ENCODE measurements at regions not wholly inside any gene's neighbourhood (a gene's known extent, or its start where the extent isn't known, plus 50 kb on each side); places are given as distances from the start of the nearest gene placed in this dataset.

DNA sequence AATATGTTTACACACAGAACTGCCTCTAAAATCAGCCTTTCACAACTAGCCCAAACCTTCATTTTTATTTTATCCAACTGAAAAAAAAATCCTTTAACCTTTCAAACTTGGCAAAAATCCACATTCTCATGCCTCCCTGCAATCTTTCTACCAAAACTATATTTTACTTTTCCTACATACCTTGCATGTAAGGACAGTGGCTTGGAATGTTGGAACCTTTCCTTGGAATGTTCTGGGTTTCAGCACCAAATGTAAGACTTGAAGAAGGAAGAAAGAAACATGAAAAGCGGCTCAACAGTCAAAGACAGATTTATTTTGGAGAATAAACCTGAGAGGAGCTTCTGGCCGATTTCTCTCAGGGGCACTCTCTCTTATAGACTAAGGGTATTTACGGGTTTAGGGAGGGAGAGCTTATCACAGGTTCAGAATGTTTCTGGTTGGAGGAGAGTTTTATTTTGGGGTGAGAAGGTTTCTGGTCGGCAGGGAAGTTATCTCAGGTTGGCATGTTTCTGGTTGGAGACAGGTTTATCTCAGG is 79.7 kb downstream of the RRM2 start:
- TF ChIP-seq, protein P1, sequence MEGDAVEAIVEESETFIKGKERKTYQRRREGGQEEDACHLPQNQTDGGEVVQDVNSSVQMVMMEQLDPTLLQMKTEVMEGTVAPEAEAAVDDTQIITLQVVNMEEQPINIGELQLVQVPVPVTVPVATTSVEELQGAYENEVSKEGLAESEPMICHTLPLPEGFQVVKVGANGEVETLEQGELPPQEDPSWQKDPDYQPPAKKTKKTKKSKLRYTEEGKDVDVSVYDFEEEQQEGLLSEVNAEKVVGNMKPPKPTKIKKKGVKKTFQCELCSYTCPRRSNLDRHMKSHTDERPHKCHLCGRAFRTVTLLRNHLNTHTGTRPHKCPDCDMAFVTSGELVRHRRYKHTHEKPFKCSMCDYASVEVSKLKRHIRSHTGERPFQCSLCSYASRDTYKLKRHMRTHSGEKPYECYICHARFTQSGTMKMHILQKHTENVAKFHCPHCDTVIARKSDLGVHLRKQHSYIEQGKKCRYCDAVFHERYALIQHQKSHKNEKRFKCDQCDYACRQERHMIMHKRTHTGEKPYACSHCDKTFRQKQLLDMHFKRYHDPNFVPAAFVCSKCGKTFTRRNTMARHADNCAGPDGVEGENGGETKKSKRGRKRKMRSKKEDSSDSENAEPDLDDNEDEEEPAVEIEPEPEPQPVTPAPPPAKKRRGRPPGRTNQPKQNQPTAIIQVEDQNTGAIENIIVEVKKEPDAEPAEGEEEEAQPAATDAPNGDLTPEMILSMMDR (IDR thresholded peaks at IDR 0.05), result no peak
- TF ChIP-seq POLR2A (IDR thresholded peaks at IDR 0.05), result no peak
